ENCODE measurements at regions not wholly inside any gene's neighbourhood (a gene's known extent, or its start where the extent isn't known, plus 50 kb on each side); places are given as distances from the start of the nearest gene placed in this dataset.
A peak's percentile ranks its signal among the peaks of the same experiment; 100 is the strongest.
"Not testable (repeated sequence)": the region's sequence is repeated elsewhere in the genome, so short reads cannot be mapped to it uniquely, and the experiment has no call there.

DNA sequence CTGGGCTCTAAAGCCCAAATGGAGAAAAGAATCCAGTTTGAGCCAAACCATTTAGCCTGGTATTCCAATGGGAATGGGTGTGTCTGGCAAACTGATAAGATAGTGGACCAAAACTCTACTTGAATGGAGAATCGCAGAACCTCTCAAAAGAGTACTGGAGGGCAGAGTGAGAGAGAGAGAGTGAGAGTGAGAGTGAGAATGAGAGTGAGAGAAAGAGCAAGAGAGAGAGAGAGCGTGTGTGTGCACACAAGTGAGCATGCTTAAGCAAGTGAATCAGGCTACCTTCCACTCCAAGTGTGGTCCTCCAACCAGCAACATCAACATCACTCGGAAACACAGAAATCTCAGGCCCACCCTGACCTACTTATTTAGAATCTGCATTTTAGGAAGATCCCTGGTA lies 58.8 kb downstream of the UQCRFS1 start:
- no peak for ATAC-seq
- DNase-seq: no peak
- intact Hi-C loops (cut with DNase I): no loop called here

DNA sequence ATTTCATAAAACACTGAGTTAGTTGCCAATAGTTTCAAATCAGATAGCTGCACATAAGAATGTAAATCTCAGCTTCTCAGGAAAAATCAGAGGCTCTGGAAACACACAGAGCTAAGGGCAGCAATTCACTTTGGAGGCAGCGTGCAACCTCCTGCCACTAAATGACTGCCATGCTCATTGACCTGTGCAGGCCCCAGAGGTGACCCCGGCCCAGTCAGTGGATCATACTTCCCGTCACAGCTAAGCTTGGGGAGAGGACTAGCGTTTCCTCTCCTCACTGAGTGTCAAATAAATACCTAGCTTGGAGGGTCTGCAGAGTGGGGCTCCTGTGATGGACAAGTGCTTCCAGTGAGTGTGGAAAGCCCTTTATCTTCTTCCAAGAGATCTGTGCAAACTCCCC lies 67.2 kb downstream of the UQCRFS1 start:
- DNase-seq (no peak), ATAC-seq (no peak)
- intact Hi-C loops (cut with DNase I): no loop called here

DNA sequence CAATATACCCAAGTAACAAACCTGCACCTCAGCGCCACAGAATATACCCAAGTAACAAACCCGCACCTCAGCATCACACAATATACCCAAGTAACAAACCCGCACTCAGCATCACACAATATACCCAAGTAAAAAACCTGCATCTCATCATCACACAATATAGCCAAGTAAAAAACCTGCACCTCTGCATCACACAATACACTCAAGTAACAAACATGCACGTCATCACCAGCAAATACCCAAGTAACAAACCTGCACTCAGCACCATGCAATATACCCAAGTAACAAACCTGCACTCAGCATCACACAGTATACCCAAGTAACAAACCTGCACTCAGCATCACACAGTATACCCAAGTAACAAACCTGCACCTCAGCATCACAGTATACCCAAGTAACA lies 69.8 kb downstream of the UQCRFS1 start:
- ATAC-seq (no peak), DNase-seq (no peak)
- intact Hi-C loops (cut with DNase I): no loop called here

DNA sequence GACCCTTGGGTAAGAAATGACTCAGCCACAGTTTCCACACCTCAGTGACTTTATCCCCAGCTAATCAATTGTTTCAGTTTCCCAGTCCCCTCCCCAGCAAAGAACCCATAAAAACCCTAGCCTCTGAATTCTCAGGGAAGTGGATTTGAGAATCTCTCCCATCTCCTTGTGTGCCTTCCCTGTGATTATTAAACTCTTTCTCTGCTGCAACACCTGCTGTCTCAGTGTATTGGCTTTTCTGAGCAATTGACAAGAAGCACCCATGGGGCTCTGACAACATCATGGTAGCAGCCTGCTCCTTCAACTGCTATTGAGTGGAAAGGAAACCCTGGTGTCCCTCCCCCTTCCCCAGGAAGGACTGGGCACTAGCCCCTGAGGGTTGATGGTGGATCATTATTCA lies 73.7 kb downstream of the UQCRFS1 start:
- no peak for DNase-seq
- ATAC-seq: no peak
- intact Hi-C loops (cut with DNase I): no loop called here

DNA sequence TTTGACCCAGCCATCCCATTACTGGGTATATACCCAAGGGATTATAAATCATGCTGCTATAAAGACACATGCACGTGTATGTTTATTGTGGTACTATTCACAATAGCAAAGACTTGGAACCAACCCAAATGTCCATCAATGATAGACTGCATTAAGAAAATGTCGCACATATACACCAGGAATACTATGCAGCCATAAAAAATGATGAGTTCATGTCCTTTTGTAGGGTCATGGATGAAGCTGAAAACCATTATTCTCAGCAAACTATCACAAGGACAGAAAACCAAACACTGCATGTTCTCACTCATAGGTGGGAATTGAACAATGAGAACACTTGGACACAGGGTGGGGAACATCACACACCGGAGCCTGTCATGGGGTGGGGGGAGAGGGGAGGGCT lies 74.7 kb downstream of the UQCRFS1 start:
- ATAC-seq; intact Hi-C loops (cut with DNase I); DNase-seq: not testable (repeated sequence)

DNA sequence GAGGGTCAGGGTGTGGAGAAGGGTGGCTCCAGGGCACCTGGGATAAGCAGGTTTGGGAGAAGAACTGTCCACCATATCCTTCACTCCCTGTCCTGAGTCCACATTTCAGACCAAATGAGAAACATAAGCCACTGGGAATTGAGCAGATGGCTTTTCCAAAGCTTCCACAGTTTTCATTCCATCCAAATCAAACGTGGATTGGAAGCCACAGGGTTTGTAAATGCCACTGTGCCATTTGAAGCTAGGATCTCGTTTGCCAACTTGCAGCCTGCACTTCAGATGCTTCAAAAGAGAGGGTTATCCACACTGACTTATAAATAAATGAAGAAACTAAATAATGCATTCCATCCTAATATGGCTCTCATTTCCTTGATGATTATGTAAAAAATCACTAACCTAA lies 81.5 kb downstream of the UQCRFS1 start:
- intact Hi-C loops (cut with DNase I): no loop called here
- DNase-seq: no peak
- no peak for ATAC-seq

DNA sequence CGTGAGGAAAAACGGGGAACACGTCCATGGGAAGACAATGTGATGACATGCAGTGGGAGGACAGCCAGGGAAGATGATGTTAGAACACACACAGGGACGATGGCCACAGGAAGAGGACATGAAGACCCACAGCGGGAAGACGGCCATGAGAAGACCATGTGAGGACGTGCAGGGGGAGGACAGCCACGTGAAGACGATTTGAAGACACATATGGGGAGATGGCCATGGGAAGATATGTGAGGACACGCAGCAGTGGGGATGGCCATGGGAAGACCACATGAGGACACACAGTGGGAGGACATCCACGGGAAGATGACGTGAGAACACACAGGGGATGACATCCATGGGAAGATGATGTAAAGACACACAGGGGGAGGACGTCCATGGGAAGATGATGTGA lies 83.8 kb downstream of the UQCRFS1 start:
- intact Hi-C loops (cut with DNase I): no loop called here
- ATAC-seq (no peak), DNase-seq (no peak)

DNA sequence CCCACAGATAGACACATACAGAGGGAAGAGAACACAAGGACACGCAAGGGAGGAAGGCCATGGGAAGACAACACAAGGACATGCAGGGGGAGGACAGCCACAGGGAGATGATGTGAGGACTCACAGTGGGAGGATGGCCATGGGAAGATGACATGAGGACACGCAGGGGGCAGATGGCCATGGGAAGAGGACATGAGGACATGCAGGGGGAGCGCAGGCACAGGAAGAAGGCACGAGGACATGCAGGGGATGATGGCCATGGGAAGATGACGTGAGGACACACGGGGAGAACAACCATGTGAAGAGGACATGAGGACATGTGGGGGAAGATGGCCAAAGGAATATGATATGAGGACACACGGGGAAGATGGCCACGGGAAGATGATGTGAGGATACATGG lies 84.7 kb downstream of the UQCRFS1 start:
- ATAC-seq (no peak), DNase-seq (no peak)
- intact Hi-C loops (cut with DNase I): no loop called here

DNA sequence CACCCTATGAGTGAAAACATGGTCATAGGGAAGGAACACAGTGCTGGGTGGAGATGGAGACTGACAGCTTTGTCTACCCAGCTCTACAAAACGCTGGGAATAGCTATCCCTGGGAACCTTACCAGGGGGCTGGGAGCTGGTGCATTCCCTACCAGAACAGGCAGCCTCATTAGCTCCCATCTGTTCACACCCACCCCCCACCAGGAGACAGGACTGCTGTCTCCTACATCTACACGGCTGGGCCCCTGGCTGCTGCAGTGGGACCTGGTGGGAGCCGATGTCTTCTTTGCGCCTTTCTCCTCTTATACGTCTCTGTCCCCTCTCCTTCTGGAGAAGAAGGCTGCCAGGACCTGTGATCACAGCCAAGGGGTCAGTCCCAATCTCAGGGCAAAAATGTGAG lies 90.8 kb downstream of the UQCRFS1 start:
- ATAC-seq: no peak
- intact Hi-C loops (cut with DNase I): no loop called here

DNA sequence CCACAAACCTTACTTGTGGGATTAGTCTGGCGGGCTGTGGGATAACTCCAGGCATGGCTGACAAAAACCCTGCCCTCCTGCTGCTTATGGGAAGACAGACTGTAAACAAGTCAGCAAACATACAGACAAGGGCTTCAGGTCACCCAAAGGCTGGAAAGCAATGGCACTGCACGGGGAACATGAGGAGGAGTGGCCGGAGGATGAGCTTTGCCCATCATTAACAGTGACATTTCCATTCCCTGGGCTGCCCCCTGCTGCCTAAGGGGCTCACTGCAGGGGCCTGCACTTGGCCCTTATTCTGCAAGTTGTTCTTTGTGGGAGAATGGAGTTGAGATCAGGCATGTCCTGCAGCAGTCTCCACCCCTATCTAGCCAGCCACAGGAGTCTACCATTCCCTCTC lies 91.3 kb downstream of the UQCRFS1 start:
- DNase-seq (no peak), ATAC-seq (peak in 1 of 2 donors; percentile 59)

More for the DNA sequence above, 90.8 kb downstream of the UQCRFS1 start:
- no peak for DNase-seq

DNA sequence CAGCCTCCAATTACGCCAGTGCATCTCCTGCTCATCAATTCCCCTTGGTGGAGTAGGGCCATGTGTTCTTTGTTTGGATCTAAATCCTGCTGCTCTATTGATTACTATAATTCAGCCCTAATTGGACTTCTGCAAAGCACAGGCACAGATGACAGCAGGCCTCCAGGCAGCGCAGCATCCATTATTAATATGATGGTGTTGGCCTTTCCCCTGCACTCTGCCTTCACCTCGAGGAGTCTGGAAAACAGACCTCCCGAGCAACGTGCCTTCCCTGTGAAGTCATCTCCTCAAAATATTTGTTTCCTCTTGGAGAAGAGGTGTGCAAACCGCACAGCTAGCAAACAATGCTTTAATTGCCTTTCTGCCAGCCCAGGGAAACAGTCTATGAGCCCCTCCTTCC lies 92.5 kb downstream of the UQCRFS1 start:
- ATAC-seq (no peak), DNase-seq (no peak)
- intact Hi-C loops (cut with DNase I): no loop called here

More for the DNA sequence above, 91.3 kb downstream of the UQCRFS1 start:
- intact Hi-C loops (cut with DNase I): no loop called here

DNA sequence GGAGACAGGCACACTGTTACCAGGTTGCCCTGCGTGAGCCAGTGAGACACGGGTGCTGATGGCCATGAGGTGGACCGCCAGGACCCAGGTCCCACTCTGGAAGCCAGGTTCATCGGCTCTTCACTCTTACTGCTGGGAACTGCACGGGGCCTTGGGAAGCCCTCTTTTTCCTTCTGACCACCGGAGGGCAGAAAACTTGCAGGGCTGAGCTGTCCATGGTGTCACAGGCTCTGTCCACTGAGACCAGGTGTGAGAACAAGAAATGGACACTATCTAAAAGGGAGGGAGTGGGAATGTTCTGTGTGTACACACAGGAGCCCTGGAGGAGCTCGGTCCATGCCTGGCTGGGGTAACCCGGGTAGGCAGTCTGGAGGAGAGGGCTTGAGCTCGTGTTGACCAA lies 93.4 kb downstream of the UQCRFS1 start:
- DNase-seq: no peak
- ATAC-seq: peak; percentile 19 to 39
- intact Hi-C loops (cut with DNase I): no loop called here

DNA sequence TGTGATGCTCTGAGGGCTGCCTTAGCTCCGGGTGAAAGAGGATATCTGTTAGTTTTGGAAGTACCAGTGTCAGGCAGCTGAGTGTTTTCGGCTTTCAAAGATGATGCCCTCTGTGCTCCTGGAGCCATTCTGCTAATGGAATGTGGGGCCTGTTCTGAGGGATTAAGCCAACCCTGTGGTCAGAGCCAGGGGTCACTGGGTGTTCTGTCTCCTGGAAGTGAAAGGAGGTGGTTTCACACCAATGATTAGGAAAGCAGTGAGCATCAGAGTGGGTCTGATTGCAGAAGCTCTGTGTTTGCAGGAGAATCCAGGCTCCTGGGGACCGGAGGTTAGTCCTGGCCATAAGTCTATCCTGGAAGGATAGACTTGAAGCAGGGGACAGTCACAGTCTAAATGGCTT lies 94.6 kb downstream of the UQCRFS1 start:
- no peak for DNase-seq
- ATAC-seq: no peak
- intact Hi-C loops (cut with DNase I): no loop called here

DNA sequence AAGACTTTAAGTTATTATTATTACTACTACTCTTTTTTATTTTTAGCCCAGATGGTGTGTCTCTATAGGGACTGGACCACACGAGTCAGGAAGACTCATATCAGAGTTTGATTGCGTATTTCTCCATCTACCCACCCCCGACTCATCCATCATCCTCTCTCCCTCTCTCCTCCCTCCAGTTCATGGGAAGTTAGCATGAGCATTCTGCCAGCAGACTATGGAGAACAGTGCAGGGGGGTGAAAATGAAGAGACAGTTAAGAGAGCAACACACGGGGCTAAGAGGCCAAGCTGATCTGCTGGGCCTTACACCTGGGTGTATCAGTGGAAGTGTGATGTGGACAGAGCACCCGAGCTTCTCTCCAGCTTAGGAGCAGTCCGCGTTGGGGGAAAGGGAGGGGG lies 95.0 kb downstream of the UQCRFS1 start:
- intact Hi-C loops (cut with DNase I): no loop called here
- ATAC-seq: peak in 1 of 2 donors; percentile 19
- no peak for DNase-seq

DNA sequence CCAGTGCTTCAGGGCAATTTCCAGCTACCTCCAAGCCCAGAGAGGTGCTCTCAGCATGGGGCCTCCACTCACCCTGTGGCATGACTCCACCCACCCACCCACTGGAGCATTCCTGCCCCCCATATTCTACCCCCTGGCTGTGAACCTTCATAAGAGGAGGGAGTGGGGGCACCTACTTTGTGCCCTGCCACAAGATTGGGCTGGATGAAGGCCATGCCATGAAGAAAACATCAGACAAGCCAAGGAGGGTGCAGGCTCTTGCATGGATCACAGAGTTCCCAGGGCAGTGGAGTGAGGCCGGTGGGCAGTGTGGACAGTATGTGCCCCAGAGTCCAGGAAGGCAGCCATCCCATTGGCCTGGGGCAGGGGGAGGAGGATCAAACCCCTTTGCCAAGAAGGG lies 97.8 kb downstream of the UQCRFS1 start:
- DNase-seq (no peak), ATAC-seq (no peak)

DNA sequence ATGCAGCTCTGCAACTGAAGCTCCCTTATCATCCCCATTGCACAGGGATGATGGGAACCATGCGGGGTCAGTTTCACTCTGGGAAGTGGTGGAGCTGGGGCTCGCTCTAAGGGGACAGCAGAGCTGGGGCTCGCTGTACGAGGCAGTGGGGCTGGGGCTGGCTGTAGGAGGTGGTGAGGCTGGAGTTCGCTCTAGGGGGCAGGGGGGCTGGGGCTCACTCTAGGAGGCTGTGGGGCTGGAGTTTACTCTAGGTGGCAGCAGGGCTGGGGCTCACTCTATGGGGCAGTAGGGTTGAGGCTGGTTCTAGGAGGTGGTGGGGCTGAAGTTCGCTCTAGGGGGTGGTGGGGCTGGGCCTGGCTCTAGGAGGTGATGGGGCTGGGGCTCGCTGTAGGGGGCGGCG lies 99.1 kb downstream of the UQCRFS1 start:
- DNase-seq: no peak
- intact Hi-C loops (cut with DNase I): no loop called here
- ATAC-seq: no peak

More for the DNA sequence above, 97.8 kb downstream of the UQCRFS1 start:
- intact Hi-C loops (cut with DNase I): no loop called here

DNA sequence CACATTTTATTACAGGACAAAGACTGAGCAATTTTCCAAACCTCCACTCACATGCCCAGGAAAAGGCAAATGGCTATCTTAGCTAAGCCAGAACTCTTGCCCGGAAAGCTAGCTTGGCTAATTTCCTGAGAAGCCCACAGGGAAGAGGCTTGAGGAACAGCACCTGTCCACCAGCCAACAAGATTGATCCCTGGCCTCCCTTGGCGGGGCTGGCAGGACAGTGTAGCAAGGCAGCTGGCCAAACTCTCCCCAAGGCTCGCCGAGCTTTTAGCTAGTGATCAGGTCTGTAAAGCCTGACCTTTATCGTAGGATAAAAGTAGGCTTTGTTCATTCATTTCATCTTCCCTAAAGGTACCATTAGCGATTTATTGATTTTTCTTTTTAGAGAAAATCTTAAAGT lies 101.4 kb downstream of the UQCRFS1 start:
- DNase-seq: no peak
- intact Hi-C loops (cut with DNase I): no loop called here
- peak in 1 of 2 donors; percentile 72 for ATAC-seq

DNA sequence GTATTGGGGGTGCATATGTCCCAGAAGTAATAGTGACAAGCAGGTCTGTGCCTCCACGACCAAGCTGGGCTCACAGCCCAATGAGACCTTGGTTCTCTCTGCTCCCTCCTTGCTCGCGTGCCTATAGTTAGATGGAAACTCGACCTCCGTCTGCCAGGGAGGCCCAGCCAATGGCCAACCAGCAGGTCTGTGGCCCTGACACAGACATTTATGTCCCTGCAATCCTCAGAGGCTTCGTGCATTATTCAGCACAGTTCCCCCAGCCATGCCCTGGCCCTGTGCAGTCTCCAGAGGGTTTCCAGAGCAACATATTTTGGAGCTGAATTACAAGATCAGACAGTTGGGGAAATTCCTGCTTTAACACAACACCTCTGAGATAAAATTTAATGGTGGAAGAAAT lies 105.1 kb downstream of the UQCRFS1 start:
- DNase-seq (no peak), ATAC-seq (no peak)
- intact Hi-C loops (cut with DNase I): no loop called here

DNA sequence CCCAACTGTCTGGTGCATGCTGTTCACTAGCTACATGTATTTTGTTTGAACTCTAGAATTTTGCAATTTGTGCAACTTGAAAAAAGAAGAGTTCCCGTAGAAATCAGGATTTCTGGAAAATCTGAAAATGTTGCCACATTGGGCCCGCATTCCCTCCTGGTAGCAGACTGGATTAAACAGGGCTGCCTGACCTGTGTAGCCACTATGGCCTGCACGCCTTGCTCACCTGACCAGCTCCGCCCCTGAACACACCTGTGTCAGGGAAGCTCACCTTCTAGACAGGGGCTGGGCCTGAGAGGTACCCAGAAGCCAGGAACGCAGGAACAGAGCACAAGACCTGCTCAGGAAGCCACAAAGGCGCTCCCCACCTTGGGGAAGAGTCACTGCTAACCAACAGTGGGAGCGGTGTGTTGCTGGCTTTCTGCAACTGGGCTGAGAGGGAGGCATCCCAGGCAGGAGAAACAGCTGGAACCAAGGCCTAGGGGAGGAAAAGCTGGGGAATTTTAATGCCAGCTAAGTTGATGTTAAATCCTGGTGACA lies 106.5 kb downstream of the UQCRFS1 start:
- DNase-seq (no peak), ATAC-seq (no peak)
- intact Hi-C loops (cut with DNase I): no loop called here

DNA sequence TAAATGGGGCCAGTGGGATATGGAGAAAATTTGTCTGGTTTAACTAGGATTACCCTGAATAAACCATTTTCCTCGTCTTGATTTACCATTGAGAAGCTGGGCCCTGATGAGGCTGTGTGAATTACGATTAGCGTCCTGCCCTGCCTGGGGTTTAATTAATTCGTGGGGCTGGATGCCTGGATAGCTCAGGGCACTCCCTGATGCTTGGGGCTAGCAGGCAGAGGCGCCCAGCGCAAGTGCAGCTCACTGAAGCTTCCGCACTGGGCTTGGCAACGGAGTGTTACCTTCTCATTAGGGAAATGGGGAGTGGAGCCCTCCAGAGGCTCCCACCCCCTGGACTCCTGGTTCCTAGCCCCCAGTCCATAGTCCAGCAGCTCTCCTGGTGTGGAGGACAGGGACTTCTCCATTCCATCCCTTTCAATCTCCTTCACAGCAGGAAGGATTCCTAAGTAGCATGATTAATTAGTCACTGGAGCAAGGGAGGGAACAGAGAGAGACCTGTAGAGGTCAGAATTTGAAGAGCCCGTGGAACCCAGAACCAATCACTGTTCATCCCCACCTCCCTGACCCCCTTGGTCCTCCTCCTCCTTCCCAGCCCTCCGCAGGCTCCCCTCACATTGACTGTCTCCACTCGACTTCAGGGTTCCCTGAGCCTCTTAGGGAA lies 107.2 kb downstream of the UQCRFS1 start:
- intact Hi-C loops (cut with DNase I): no loop called here
- ATAC-seq (no peak), DNase-seq (no peak)

DNA sequence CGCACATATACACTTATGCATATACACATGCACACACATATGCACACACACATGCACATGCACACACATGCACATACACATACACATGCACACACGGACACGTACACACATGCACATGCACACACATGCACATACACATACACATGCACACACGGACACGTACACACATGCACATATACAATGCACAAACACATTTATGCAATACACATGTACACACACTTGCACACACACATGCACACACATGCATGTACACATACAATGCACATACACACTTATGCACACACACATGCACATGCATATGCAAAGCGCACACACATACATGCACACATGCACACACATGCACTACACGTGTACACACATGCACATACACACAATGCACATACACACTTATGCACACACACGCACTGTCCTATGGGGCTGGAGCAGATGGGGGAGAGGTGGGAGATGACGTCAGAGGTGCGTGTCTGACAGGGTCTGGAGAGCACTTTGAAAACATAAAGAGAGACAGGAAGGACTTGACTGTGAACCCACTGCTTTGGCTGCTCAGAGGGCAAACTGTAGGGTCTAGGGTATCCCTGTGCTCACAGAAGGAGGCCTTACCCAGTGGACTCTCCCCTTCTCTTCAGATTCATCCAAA lies 108.2 kb downstream of the UQCRFS1 start:
- intact Hi-C loops (cut with DNase I): no loop called here
- no peak for DNase-seq

More for the DNA sequence above, 108.2 kb downstream of the UQCRFS1 start:
- no peak for ATAC-seq
